Activated B cell treated with CpG ODN at 0.5 μM for 24 hours (primary cell): ENCODE measurements at regions not wholly inside any gene's neighbourhood (a gene's known extent, or its start where the extent isn't known, plus 50 kb on each side); places are given as distances from the start of the nearest gene placed in this dataset.

ENCODE experiments used
- ATAC-seq: fragments of 200-7000 bp; cut with Tn5 transposase; one replicate; pipeline ENCODE4 v1.10.0; 2021; ENCODE audit warnings: low read depth, mild to moderate bottlenecking, moderate library complexity
- CTCF ChIA-PET: fragments of 350-600 bp; sonication (Branson Sonifier 250); formaldehyde crosslinking; loops from one replicate; lab custom pipeline; 2021; ENCODE audit warnings: antibody characterized with exemption; lab: Charles Lee
- POLR2A ChIA-PET: fragments of 350-600 bp; sonication (Branson Sonifier 250); formaldehyde crosslinking; loops from one replicate; lab custom pipeline; 2021; ENCODE audit warnings: antibody characterized with exemption; lab: Charles Lee
- DNase-seq: peaks from one replicate; pipeline ENCODE4 v3.0.0; 2022
- H3K27ac Mint-ChIP-seq: one replicate; pipeline ENCODE4 v1.8.0; 2020; ENCODE audit warnings: mixed read lengths
- H3K27me3 Mint-ChIP-seq: one replicate; pipeline ENCODE4 v1.8.0; 2021; ENCODE audit warnings: mixed read lengths
- H3K36me3 Mint-ChIP-seq: one replicate; pipeline ENCODE4 v1.8.0; 2021; ENCODE audit warnings: low read depth, mixed read lengths
- H3K4me1 Mint-ChIP-seq: one replicate; pipeline ENCODE4 v1.8.0; 2021; ENCODE audit warnings: mixed read lengths
- H3K4me3 Mint-ChIP-seq: one replicate; pipeline ENCODE4 v1.8.0; 2020; ENCODE audit warnings: mild to moderate bottlenecking, mixed read lengths
- H3K9me3 Mint-ChIP-seq: one replicate; pipeline ENCODE4 v1.8.0; 2020; ENCODE audit warnings: mixed read lengths
- CTCF ChIP-seq: fragments of 200-600 bp; IDR thresholded peaks from one replicate; pipeline ENCODE4 v1.8.0; 2022; ENCODE audit warnings: antibody characterized with exemption, mild to moderate bottlenecking
- intact Hi-C: fragments of 100-400 bp; cut with micrococcal nuclease; formaldehyde crosslinking; loops from one replicate; pipeline ENCODE4 v1.15.1; 2024

- ATAC-seq (no peak), DNase-seq (no peak)
- no peak overlapping the region for H3K4me3 Mint-ChIP-seq
- no peaks in the 10 kb centered on the region for H3K27me3 Mint-ChIP-seq
- ChIA-PET CTCF (no interaction called here), POLR2A (no interaction called here)
- no peaks in the 10 kb centered on the region for H3K4me1 Mint-ChIP-seq
- H3K9me3 Mint-ChIP-seq: no peaks in the 10 kb centered on the region
- intact Hi-C loops: no loop called here
- no peak overlapping the region for H3K27ac Mint-ChIP-seq
- no peaks in the 10 kb centered on the region for H3K36me3 Mint-ChIP-seq
- no peak for TF ChIP-seq CTCF
Measured at GRCh38 chr6:11920566-11920965, 91.5 kb upstream of the HIVEP1 start.

GRCh38 chr6:11919771-11920440 lies 92.2 kb upstream of the HIVEP1 start:
- POLR2A ChIA-PET: no interaction called here
- Mint-ChIP-seq H3K4me1 (no peaks in the 10 kb centered on the region), H3K4me3 (no peak overlapping the region), H3K27ac (no peak overlapping the region), H3K9me3 (no peaks in the 10 kb centered on the region), H3K36me3 (no peaks in the 10 kb centered on the region), H3K27me3 (no peaks in the 10 kb centered on the region)
- CTCF ChIA-PET: no interaction called here
- ATAC-seq: no peak
- intact Hi-C loops: no loop called here
- DNase-seq: no peak
- no peak for TF ChIP-seq CTCF

- ChIA-PET CTCF (no interaction called here), POLR2A (no interaction called here)
- no peaks in the 10 kb centered on the region for H3K27me3 Mint-ChIP-seq
- no peak for TF ChIP-seq CTCF
- no peaks in the 10 kb centered on the region for H3K4me1 Mint-ChIP-seq
- no peak overlapping the region for H3K4me3 Mint-ChIP-seq
- H3K9me3 Mint-ChIP-seq: no peaks in the 10 kb centered on the region
- DNase-seq: no peak
- intact Hi-C loops: no loop called here
- no peak for ATAC-seq
- H3K36me3 Mint-ChIP-seq: no peaks in the 10 kb centered on the region
- no peak overlapping the region for H3K27ac Mint-ChIP-seq
Measured at GRCh38 chr6:11918739-11919605, 93.1 kb upstream of the HIVEP1 start.

- TF ChIP-seq CTCF: no peak
- DNase-seq: no peak
- Mint-ChIP-seq H3K4me3 (no peak overlapping the region), H3K27ac (no peak overlapping the region), H3K36me3 (no peaks in the 10 kb centered on the region), H3K4me1 (no peaks in the 10 kb centered on the region), H3K27me3 (no peaks in the 10 kb centered on the region), H3K9me3 (no peaks in the 10 kb centered on the region)
- ChIA-PET POLR2A (no interaction called here), CTCF (no interaction called here)
- no peak for ATAC-seq
- intact Hi-C loops: no loop called here
Measured at GRCh38 chr6:11917951-11918738, 94.0 kb upstream of the HIVEP1 start.

DNA sequence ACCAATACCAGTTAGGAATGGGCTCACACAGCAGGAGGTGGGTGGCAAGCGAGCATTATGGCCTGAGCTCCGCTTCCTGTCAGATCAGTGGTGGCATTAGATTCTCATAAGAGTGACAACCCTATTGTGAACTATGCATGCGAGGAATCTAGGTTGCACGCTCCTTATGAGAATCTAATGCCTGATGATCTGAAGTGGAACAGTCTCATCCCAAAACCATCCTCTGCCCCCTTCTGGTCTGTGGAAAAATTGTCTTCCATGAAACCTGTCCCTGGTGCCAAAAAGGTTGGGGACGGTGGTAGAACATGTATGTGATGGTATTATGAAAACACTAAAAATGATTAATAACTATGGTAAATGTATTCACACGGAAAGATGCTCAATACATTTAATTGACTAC lies 99.7 kb upstream of the HIVEP1 start:
- no peaks in the 10 kb centered on the region for H3K27me3 Mint-ChIP-seq
- no peak for TF ChIP-seq CTCF
- DNase-seq (no peak), ATAC-seq (no peak)
- no peak overlapping the region for H3K4me3 Mint-ChIP-seq
- no peak overlapping the region for H3K27ac Mint-ChIP-seq
- ChIA-PET POLR2A (no interaction called here), CTCF (no interaction called here)
- intact Hi-C loops: no loop called here
- H3K4me1 Mint-ChIP-seq: no peaks in the 10 kb centered on the region
- H3K36me3 Mint-ChIP-seq: no peaks in the 10 kb centered on the region
- no peaks in the 10 kb centered on the region for H3K9me3 Mint-ChIP-seq
